ENCODE measurements at regions not wholly inside any gene's neighbourhood (a gene's known extent, or its start where the extent isn't known, plus 50 kb on each side); places are given as distances from the start of the nearest gene placed in this dataset.

DNA sequence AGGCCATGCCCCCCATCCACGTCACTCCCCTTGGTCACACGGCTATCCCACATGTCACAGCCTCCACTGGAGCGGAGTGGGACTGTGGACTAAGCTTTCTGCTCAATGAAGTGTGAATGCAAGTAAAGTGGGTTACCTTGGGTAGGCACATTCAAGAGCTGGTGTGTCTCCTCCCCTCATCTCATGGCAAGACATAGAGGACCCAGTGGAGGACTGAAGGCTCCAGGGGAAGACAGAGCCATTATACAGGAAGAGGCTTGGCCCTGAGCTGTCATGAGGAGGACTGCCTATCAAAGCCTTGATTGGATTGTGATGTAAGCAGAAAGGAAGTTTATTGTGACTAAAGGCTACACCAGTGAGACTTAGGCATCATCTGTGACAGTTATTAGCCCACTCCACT is 129.2 kb upstream of the CCL2 start:
- TF ChIP-seq, protein P1, sequence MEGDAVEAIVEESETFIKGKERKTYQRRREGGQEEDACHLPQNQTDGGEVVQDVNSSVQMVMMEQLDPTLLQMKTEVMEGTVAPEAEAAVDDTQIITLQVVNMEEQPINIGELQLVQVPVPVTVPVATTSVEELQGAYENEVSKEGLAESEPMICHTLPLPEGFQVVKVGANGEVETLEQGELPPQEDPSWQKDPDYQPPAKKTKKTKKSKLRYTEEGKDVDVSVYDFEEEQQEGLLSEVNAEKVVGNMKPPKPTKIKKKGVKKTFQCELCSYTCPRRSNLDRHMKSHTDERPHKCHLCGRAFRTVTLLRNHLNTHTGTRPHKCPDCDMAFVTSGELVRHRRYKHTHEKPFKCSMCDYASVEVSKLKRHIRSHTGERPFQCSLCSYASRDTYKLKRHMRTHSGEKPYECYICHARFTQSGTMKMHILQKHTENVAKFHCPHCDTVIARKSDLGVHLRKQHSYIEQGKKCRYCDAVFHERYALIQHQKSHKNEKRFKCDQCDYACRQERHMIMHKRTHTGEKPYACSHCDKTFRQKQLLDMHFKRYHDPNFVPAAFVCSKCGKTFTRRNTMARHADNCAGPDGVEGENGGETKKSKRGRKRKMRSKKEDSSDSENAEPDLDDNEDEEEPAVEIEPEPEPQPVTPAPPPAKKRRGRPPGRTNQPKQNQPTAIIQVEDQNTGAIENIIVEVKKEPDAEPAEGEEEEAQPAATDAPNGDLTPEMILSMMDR (IDR thresholded peaks at IDR 0.05; ENCODE audit: low read depth, low read length), result no peak
- no peak for TF ChIP-seq EZH2phosphoT487 (IDR thresholded peaks at IDR 0.05; ENCODE audit: low read depth)

Data from OCI-LY3 (cell line).